ENCODE measurements at regions not wholly inside any gene's neighbourhood (a gene's known extent, or its start where the extent isn't known, plus 50 kb on each side); places are given as distances from the start of the nearest gene placed in this dataset.

DNA sequence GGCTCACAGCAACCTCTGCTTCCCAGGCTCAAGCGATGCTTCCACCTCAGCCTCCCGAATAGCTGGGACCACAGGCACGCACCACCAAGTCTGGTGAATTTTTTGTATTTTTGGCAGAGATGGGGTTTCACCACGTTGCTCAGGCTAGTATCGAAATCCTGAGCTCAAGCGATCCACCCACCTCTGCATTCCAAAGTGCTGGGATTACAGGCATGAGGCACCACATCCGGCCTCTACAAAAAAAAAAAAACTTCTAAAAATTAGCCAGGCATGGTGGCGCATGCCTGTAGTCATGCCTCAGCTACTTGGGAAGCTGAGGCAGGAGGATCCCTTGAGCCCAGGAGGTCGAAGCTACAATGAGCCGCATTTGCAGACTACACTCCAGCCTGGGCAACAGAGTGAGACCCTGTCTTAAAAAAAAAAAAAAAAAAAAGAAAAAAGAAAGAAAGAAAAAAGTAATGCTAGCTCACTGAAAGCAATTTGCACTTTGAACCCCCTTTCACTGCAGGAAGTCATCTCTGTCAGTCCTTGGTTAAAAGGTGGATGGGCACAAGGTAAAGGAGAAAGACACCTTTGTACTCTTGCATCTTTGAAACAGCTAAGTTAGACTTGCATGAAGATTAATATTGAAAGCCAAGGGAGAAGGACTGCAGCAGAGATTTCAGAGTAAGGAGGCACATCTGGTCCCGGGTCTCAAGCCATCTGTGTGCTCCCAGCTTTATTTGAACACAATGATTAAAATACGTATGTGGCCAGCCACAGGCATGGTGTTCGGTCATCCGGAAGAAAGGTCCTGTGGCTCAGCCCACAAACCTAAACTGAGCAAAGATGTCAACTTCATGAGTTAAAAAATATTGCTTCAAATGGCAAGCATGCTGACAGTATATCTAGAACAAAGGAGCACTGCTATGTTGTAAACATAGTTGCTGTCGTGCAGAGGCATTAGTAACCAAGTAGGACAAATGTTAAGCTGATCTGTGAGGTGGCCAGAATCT is 103.8 kb upstream of the HMGA2 start:
- no peak for DNase-seq (ENCODE audit: low spot score)
- Histone ChIP-seq H3K79me2 (ENCODE audit: insufficient read depth, low read depth, low read length) (no peaks in the 10 kb centered on the region), H3K9me3 (ENCODE audit: low read length) (no peaks in the 10 kb centered on the region), H3K27ac (ENCODE audit: low read depth, low read length, poor library complexity, severe bottlenecking) (no peak overlapping the region), H3K36me3 (ENCODE audit: insufficient read depth, low read length) (no peaks in the 10 kb centered on the region), H3K4me1 (ENCODE audit: insufficient read depth, low read length, poor library complexity, severe bottlenecking) (no peaks in the 10 kb centered on the region), H2AFZ (ENCODE audit: low read length) (no peak overlapping the region), H3K4me3 (ENCODE audit: low read depth, low read length, poor library complexity, severe bottlenecking) (no peak overlapping the region), H3K4me2 (ENCODE audit: low read length) (no peak overlapping the region), H4K20me1 (ENCODE audit: insufficient read depth, low read length) (no peaks in the 10 kb centered on the region), H3K9me2 (ENCODE audit: insufficient read depth, low read length) (no peaks in the 10 kb centered on the region)
- TF ChIP-seq EZH2phosphoT487 (IDR thresholded peaks at IDR 0.05; ENCODE audit: borderline replicate concordance, low read depth, low read length) = no peak
- TF ChIP-seq, protein P1, sequence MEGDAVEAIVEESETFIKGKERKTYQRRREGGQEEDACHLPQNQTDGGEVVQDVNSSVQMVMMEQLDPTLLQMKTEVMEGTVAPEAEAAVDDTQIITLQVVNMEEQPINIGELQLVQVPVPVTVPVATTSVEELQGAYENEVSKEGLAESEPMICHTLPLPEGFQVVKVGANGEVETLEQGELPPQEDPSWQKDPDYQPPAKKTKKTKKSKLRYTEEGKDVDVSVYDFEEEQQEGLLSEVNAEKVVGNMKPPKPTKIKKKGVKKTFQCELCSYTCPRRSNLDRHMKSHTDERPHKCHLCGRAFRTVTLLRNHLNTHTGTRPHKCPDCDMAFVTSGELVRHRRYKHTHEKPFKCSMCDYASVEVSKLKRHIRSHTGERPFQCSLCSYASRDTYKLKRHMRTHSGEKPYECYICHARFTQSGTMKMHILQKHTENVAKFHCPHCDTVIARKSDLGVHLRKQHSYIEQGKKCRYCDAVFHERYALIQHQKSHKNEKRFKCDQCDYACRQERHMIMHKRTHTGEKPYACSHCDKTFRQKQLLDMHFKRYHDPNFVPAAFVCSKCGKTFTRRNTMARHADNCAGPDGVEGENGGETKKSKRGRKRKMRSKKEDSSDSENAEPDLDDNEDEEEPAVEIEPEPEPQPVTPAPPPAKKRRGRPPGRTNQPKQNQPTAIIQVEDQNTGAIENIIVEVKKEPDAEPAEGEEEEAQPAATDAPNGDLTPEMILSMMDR (conservative IDR thresholded peaks at IDR 0.05; ENCODE audit: low read length) = no peak
- ChIA-PET POLR2A (no interaction called here), CTCF (ENCODE audit: unreplicated experiment) (no interaction called here)
- intact Hi-C loops (cut with micrococcal nuclease; ENCODE audit: unreplicated experiment) = no loop called here
- BruUV-seq (replicated peaks) = no TSS peak

DNA sequence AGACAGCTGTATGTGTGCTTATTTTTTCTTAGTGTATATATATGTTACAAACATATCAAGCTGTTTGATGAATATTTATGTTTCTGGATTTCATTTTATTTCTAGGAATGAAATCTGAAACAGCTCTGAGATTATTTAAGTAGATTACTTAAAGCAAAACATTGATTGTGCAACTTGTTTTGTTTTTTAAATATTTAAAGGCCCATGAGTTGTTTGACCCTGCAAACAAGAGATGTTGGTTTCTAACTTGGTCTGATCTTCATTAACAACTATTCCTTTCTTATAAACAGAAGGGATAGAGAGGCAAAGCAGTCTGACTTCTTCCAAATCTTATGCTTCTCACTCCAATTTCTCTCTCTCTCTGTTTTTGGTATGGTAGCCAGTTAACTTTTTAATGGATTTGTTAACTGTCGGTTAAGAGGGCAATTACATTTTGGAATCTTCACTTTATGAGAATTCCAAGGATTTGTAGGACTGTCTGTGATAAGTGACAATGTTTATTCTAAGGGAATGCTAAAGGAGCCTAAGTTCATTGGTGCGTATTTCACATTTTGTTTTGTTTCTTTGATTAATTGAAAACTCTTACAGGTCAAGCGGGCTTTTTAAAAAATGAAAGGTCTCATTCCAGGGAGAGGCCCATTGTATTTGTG is 102.6 kb upstream of the HMGA2 start:
- Histone ChIP-seq H3K36me3 (ENCODE audit: insufficient read depth, low read length) (no peaks in the 10 kb centered on the region), H3K4me1 (ENCODE audit: insufficient read depth, low read length, poor library complexity, severe bottlenecking) (no peaks in the 10 kb centered on the region), H3K9me2 (ENCODE audit: insufficient read depth, low read length) (no peaks in the 10 kb centered on the region), H3K4me2 (ENCODE audit: low read length) (no peak overlapping the region), H2AFZ (ENCODE audit: low read length) (no peak overlapping the region), H3K4me3 (ENCODE audit: low read depth, low read length, poor library complexity, severe bottlenecking) (no peak overlapping the region), H3K9me3 (ENCODE audit: low read length) (no peaks in the 10 kb centered on the region), H3K27ac (ENCODE audit: low read depth, low read length, poor library complexity, severe bottlenecking) (no peak overlapping the region), H3K79me2 (ENCODE audit: insufficient read depth, low read depth, low read length) (no peaks in the 10 kb centered on the region), H4K20me1 (ENCODE audit: insufficient read depth, low read length) (no peaks in the 10 kb centered on the region)
- POLR2A ChIA-PET = no interaction called here
- intact Hi-C loops (cut with micrococcal nuclease; ENCODE audit: unreplicated experiment) = no loop called here
- TF ChIP-seq, protein P1 (conservative IDR thresholded peaks at IDR 0.05; ENCODE audit: low read length) = no peak
- TF ChIP-seq EZH2phosphoT487 (IDR thresholded peaks at IDR 0.05; ENCODE audit: borderline replicate concordance, low read depth, low read length) = no peak
- CTCF ChIA-PET (ENCODE audit: unreplicated experiment) = no interaction called here
- DNase-seq (ENCODE audit: low spot score) = no peak
- no TSS peak for BruUV-seq (replicated peaks)

DNA sequence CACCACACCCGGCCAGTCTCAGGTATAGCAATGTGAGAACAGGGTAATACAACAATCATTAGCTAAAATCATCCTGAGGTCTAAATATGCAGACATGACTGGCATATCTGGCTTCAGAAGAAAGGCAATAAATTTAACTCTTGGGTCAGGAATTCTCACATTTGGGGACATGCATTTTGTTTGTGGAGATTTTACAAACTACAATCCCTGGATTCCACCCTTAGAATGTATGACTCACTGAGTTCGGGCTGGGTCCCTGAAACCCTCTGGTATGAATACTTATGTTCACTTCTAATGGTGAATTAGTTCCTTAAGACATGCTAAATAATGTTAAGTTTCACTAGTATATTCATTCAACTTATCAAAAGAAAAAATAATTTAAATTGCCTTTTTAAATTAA is 98.9 kb upstream of the HMGA2 start:
- no TSS peak for BruUV-seq (replicated peaks)
- no peak overlapping the region for H2AFZ ChIP-seq (ENCODE audit: low read length)
- H3K27ac ChIP-seq (ENCODE audit: low read depth, low read length, poor library complexity, severe bottlenecking) = no peak overlapping the region
- ChIA-PET CTCF (ENCODE audit: unreplicated experiment) (no interaction called here), POLR2A (no interaction called here)
- H3K4me3 ChIP-seq (ENCODE audit: low read depth, low read length, poor library complexity, severe bottlenecking) = no peak overlapping the region
- no peaks in the 10 kb centered on the region for H3K4me1 ChIP-seq (ENCODE audit: insufficient read depth, low read length, poor library complexity, severe bottlenecking)
- H3K79me2 ChIP-seq (ENCODE audit: insufficient read depth, low read depth, low read length) = no peaks in the 10 kb centered on the region
- TF ChIP-seq, protein P1 (conservative IDR thresholded peaks at IDR 0.05; ENCODE audit: low read length) = no peak
- no peak for TF ChIP-seq EZH2phosphoT487 (IDR thresholded peaks at IDR 0.05; ENCODE audit: borderline replicate concordance, low read depth, low read length)
- no peak overlapping the region for H3K4me2 ChIP-seq (ENCODE audit: low read length)
- DNase-seq (ENCODE audit: low spot score) = no peak
- intact Hi-C loops (cut with micrococcal nuclease; ENCODE audit: unreplicated experiment) = no loop called here
- no peaks in the 10 kb centered on the region for H4K20me1 ChIP-seq (ENCODE audit: insufficient read depth, low read length)
- H3K36me3 ChIP-seq (ENCODE audit: insufficient read depth, low read length) = no peaks in the 10 kb centered on the region
- no peaks in the 10 kb centered on the region for H3K9me3 ChIP-seq (ENCODE audit: low read length)
- no peaks in the 10 kb centered on the region for H3K9me2 ChIP-seq (ENCODE audit: insufficient read depth, low read length)

Data from OCI-LY7 (cell line).